K562 (cell line): ENCODE measurements at regions not wholly inside any gene's neighbourhood (a gene's known extent, or its start where the extent isn't known, plus 50 kb on each side); places are given as distances from the start of the nearest gene placed in this dataset.

ENCODE experiments used
- ATF7 ChIP-seq: fragments of 450-650 bp; IDR thresholded peaks from 2 replicates; pipeline ENCODE4 v1.7.1; 2014; ENCODE audit warnings: mild to moderate bottlenecking, moderate library complexity
- CBFA2T2 ChIP-seq: fragments of 450-650 bp; conservative IDR thresholded peaks from 2 replicates; pipeline ENCODE4 v1.6.1; 2017; ENCODE audit warnings: mild to moderate bottlenecking
- CBX3 ChIP-seq, 2 experiments: IDR thresholded peaks; 1 replicate in 1 of 2; 2 replicates in 1 of 2; pipeline ENCODE4 v1.6.1; 2012; ENCODE audit warnings: inconsistent platforms in 2 of 2, low read length in 2 of 2, borderline replicate concordance in 1 of 2, control low read depth in 1 of 2
- EP300 ChIP-seq: IDR thresholded peaks from 2 replicates; pipeline ENCODE4 v1.6.1; 2012; ENCODE audit warnings: low read length, improper control_type of control experiment
- HDAC6 ChIP-seq: IDR thresholded peaks from 2 replicates; pipeline ENCODE4 v1.6.1; 2012; ENCODE audit warnings: low read depth, mild to moderate bottlenecking, control low read depth, inconsistent platforms, low read length, moderate library complexity
- HNRNPH1 ChIP-seq: fragments of 200-400 bp; formaldehyde crosslinking; optimal IDR thresholded peaks from 2 replicates; pipeline ENCODE3; 2017; ENCODE audit warnings: low read depth, mild to moderate bottlenecking, low read length, moderate library complexity
- KDM1A ChIP-seq, 2 experiments: fragments of 450-650 bp; IDR thresholded peaks; 2 replicates each; pipeline ENCODE4 v1.6.1; 2016; ENCODE audit warnings: mild to moderate bottlenecking in 2 of 2
- KDM4B ChIP-seq, 2 experiments: fragments of 450-650 bp in 1 of 2; sonication (generic) in 1 of 2; IDR thresholded peaks; 2 replicates each; pipeline ENCODE4 v1.6.1; 2016 to 2017; ENCODE audit warnings: borderline replicate concordance in 2 of 2, antibody characterized with exemption in 1 of 2, low read depth in 1 of 2, mild to moderate bottlenecking in 1 of 2
- KHSRP ChIP-seq: fragments of 450-650 bp; IDR thresholded peaks from 2 replicates; pipeline ENCODE4 v1.6.1; 2017
- MNT ChIP-seq, 2 experiments: fragments of 450-650 bp; conservative IDR thresholded peaks; 2 replicates each; pipeline ENCODE4 v1.6.1; 2017; ENCODE audit warnings: mild to moderate bottlenecking in 2 of 2, moderate library complexity in 2 of 2
- NCOA6 ChIP-seq: fragments of 450-650 bp; IDR thresholded peaks from 2 replicates; pipeline ENCODE4 v1.6.1; 2017; ENCODE audit warnings: mild to moderate bottlenecking
- POU5F1 ChIP-seq: fragments of 150-350 bp; IDR thresholded peaks from 2 replicates; pipeline ENCODE4 v1.6.1; 2014; ENCODE audit warnings: borderline replicate concordance, low read length, low read depth, mild to moderate bottlenecking; ENCODE audit not compliant: partially characterized antibody
- PTBP1 ChIP-seq: fragments of 200-400 bp; formaldehyde crosslinking; IDR thresholded peaks from 2 replicates; pipeline ENCODE4 v1.6.1; 2017; ENCODE audit warnings: low read depth, low read length
- RCOR1 ChIP-seq, 2 experiments: IDR thresholded peaks; 2 replicates each; pipeline ENCODE4 v1.6.1; 2012; ENCODE audit warnings: low read depth in 2 of 2, low read length in 2 of 2, borderline replicate concordance in 1 of 2, improper control_type of control experiment in 1 of 2
- TCF3 ChIP-seq: sonication (generic); formaldehyde crosslinking; IDR thresholded peaks from 2 replicates; pipeline ENCODE4 v1.4.0; 2020; ENCODE audit warnings: mild to moderate bottlenecking, missing genetic modification reagents
- TFAP4 ChIP-seq: sonication (generic); formaldehyde crosslinking; IDR thresholded peaks from 2 replicates; pipeline ENCODE4 v1.8.0; 2022; ENCODE audit warnings: missing genetic modification reagents, mild to moderate bottlenecking, moderate library complexity, borderline replicate concordance
- XRCC5 ChIP-seq: fragments of 200-400 bp; formaldehyde crosslinking; IDR thresholded peaks from 2 replicates; pipeline ENCODE4 v1.6.1; 2017; ENCODE audit warnings: low read depth, mild to moderate bottlenecking, low read length
- ZEB2 ChIP-seq: fragments of 450-650 bp; IDR thresholded peaks from 2 replicates; pipeline ENCODE4 v1.6.1; 2016
- ZNF407 ChIP-seq: fragments of 450-650 bp; IDR thresholded peaks from 2 replicates; pipeline ENCODE4 v1.6.1; 2016; ENCODE audit warnings: low read depth

GRCh38 chr16:10309271-10309932, 76.5 kb upstream of the ATF7IP2 start (continued):
- TF ChIP-seq HNRNPH1 (no peak), ZNF407 (no peak), POU5F1 (no peak), CBFA2T2 (peak; percentile 58), KDM1A (IDR thresholded peaks at IDR 0.05) (peak in 1 of 2 experiments; percentile 61), TCF3 (CRISPR knock-in tag) (peak; percentile 67), RCOR1 (IDR thresholded peaks at IDR 0.05; ENCODE audit: borderline replicate concordance in 1 of 2, low read depth in 2 of 2, low read length in 2 of 2) (0 out of 4 replicates have a peak, but pooled peaks of 1 of the 2 experiments have one; percentile 6), KDM4B (IDR thresholded peaks at IDR 0.05; ENCODE audit: borderline replicate concordance in 2 of 2, low read depth in 1 of 2) (no peak), ATF7 (0 out of 2 replicates have a peak, but pooled peaks have one; percentile 16), ZEB2 (peak; percentile 57; the same call in 1 of the 2 replicates), KHSRP (no peak), XRCC5 (no peak), HDAC6 (no peak), MNT (conservative IDR thresholded peaks at IDR 0.05) (no peak), EP300 (peak; percentile 15; the same call in 1 of the 2 replicates), NCOA6 (no peak), TFAP4 (CRISPR knock-in tag) (no peak), CBX3 (IDR thresholded peaks at IDR 0.05; ENCODE audit: borderline replicate concordance in 1 of 2, low read length in 2 of 2) (no peak), PTBP1 (no peak)
